ENCODE measurements at regions not wholly inside any gene's neighbourhood (a gene's known extent, or its start where the extent isn't known, plus 50 kb on each side); places are given as distances from the start of the nearest gene placed in this dataset.

DNA sequence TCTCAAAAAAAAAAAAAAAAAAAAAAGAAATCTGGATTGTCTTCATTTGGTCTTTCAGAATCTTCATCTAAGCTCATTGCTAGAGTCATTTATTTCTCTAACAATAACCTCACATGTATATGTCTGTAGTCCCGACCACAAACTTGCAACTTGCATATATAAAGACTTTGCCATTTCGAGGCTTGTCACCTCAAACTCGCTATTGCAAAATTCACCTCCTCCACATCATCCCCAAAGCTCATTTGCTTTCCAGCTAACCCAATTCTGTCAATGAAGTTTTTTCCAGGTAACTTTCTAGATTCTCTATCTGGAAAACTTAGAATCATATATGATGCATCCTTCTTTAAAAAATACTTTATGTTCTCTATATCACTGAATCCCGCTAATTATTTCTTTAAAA, 393.2 kb upstream of the ATXN7L3B start:
- TF ChIP-seq EP300 (IDR thresholded peaks at IDR 0.05) (no peak), POLR2A (IDR thresholded peaks at IDR 0.05) (no peak)
- TF ChIP-seq, protein P1, sequence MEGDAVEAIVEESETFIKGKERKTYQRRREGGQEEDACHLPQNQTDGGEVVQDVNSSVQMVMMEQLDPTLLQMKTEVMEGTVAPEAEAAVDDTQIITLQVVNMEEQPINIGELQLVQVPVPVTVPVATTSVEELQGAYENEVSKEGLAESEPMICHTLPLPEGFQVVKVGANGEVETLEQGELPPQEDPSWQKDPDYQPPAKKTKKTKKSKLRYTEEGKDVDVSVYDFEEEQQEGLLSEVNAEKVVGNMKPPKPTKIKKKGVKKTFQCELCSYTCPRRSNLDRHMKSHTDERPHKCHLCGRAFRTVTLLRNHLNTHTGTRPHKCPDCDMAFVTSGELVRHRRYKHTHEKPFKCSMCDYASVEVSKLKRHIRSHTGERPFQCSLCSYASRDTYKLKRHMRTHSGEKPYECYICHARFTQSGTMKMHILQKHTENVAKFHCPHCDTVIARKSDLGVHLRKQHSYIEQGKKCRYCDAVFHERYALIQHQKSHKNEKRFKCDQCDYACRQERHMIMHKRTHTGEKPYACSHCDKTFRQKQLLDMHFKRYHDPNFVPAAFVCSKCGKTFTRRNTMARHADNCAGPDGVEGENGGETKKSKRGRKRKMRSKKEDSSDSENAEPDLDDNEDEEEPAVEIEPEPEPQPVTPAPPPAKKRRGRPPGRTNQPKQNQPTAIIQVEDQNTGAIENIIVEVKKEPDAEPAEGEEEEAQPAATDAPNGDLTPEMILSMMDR (IDR thresholded peaks at IDR 0.05): no peak
